Erythroblast (primary cell): ENCODE measurements at regions not wholly inside any gene's neighbourhood (a gene's known extent, or its start where the extent isn't known, plus 50 kb on each side); places are given as distances from the start of the nearest gene placed in this dataset.

Experiments used
- GATA1 ChIP-seq: IDR thresholded peaks from 2 replicates; pipeline ENCODE4 v1.6.1; 2011; ENCODE audit warnings: low read depth, mild to moderate bottlenecking, control low read depth, low read length, moderate library complexity
- POLR2A ChIP-seq: IDR thresholded peaks from 2 replicates; pipeline ENCODE4 v1.6.1; 2011; ENCODE audit warnings: mild to moderate bottlenecking, low read length

- TF ChIP-seq POLR2A (no peak), GATA1 (no peak)
Measured at GRCh38 chr9:13557746-13558145, 278.3 kb upstream of the MPDZ start.
